GM18508 (cell line): ENCODE measurements at regions not wholly inside any gene's neighbourhood (a gene's known extent, or its start where the extent isn't known, plus 50 kb on each side); places are given as distances from the start of the nearest gene placed in this dataset.
"Not testable (repeated sequence)": the region's sequence is repeated elsewhere in the genome, so short reads cannot be mapped to it uniquely, and the experiment has no call there.

Experiments
- ATAC-seq: cut with Tn5 transposase; IDR thresholded peaks from one replicate; pipeline ENCODE4 v1.9.1; 2021; ENCODE audit warnings: moderate number of reproducible peaks; ENCODE audit not compliant: insufficient read depth, unreplicated experiment

DNA sequence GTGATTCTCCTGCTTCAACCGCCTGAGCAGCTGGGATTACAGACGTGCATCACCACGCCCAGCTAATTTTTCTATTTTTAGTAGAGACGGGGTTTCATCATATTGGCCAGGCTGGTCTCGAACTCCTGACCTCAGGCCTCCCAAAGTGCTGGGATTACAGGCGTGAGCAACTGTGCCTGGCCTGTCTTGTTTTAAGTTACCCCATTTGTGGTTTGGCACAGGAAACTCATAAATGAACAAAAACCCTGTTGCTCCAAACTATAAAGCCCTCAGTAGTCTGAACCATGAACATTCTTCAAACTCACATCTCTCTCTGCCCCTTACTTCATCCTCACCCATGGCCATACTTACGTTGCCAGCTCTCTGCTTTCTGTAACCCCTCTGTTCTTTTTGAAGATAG is 61.7 kb downstream of the RHOU start:
- not testable (repeated sequence) for ATAC-seq

DNA sequence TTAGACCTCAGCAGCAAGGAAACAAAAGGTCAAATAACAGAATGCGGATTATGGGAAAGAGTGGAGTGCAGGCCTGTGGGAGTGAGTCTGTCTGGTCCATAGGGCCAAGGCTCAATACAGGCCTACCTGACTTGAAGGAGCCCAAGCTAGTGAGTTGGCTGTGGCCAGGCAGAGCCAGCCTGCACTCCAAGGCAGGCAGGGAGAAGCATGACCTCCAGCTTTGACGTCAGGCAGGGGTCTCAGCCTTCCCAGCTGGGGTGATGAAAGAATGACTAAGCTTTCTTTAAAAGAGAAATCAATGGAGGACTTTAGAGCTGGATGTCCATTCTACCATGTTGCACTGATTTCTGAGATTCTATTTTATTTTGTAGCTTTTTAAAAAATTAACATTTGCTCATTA is 62.8 kb downstream of the RHOU start:
- no peak for ATAC-seq

DNA sequence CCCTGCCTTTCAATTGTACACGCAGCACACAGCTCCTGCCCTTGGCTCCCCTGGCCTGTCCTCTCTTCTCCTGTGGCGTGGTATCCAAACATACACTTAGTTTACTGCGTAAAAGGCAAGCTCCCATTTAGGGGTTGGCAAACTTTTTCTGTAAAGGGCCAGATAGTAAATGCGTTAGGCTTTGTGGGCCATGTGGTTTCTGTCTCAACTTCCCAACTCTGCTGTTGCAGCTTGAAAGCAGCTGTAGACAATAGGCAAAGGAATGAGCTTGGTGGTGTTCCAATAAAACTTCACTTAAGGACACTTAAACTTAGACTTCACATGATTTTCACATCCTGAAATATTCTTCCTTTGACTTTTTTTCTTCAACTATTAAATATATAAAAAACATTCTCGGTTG is 63.3 kb downstream of the RHOU start:
- no peak for ATAC-seq

DNA sequence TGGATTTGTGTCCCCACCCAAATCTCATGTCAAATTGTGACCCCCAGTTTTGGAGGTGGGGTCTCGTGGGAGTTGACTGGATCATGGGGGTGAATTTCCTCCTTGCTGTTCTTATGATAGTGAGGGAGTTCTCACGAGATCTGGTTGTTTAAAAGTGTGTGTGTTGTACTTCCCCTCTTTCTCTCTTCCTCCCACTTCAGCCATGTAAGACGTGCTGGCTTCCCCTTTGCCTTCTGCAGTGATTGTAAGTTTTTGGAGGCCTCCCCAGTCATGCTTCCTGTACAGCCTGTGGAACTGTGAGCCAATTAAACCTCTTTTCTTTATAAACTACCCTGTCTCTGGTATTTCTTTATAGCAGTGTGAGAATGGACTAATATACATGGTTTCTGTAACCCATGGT is 64.6 kb downstream of the RHOU start:
- ATAC-seq: no peak

DNA sequence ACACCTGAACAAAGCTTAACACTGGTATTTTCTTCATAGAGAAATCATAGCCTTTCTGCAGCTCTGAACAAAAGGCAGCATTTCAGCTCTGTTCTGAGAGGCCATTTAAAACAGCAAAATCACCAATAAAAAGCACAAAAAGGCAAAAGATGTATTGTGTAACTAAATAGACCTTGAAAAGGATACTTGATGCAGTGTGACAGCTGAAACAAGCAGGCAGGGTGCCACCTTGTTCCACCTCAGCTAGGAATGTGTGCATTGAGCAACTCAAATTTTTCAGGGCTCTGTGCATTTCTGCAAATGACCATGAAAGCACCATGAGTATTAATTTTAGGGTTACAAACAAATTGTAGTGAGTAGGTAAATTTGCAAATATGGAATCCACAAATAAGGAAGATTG is 65.8 kb downstream of the RHOU start:
- ATAC-seq: no peak

DNA sequence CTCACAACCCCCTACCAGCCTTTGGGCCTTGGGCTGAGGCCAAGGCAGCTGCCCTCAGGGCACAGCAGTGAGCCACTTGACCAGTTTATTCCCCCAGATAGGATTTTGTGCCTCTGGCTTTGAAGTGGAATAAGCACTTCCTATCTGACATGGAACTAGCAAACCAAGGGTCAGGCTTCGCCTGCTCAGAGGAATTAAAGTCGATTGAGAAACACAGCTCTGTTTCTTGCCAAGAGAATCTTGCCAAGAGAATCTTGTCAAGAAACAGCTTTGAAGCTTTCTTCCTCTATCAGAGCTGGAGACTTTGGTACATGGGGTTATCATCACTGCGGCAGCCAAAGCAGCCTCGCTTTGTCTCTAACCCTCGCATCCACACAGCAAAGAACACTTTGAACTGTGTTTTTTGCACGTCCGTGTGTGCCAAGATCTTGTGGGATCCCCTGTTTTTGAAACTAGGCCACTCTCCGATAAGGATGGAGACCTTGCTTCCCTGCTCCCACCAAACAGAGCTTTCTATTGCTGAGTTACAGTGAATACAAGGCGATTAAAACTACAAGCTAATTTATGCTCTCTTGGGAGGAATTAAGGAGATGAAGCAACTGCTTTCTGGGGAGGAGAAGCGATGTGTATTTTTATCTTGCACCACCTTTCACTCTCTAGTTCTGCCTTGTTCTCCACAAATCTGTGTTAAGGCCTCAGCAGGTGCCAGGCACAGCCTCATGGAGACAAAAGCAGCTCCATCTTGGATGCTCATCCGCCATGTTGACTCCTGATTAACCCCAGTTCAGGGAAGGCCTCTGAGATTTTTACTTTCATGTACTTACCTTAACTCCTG is 67.3 kb downstream of the RHOU start:
- ATAC-seq: no peak

DNA sequence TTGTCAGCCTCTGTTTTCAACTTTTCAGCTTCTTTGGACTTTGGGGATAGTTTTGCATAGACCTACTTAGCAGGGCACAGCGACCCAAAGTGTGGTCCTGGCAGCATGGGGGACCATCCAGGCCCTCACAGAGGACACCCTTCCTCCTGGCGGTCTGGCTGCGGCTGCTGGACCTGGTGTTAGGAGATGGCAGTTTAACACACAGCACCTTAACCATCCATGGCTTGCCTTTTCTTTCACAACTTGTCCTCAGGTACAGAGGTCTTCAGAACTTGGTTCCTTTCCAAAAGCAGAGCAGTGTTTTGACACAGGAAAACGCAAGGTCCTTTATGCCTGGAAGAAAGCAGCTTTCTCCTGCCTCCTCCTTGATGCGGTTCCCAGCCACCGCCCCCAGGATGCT is 68.1 kb downstream of the RHOU start:
- no peak for ATAC-seq

DNA sequence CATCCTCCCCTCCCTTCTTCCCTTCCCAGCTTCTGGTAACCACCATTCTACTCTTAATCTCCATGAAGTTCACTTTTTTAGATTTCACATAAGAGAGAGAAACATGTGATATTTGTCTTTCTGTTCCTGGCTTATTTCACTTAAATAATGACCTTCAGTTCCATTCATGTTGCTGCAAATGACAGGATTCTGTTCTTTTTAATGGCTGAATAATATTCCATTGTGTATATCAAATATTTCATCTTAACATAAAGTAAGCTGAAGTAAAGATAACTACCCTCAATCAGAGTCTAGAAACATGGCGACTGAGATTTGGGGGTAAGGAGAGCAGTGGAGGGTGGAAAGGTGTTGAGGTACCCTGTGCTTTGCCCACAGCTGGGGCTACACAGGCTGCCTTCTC is 68.9 kb downstream of the RHOU start:
- no peak for ATAC-seq

DNA sequence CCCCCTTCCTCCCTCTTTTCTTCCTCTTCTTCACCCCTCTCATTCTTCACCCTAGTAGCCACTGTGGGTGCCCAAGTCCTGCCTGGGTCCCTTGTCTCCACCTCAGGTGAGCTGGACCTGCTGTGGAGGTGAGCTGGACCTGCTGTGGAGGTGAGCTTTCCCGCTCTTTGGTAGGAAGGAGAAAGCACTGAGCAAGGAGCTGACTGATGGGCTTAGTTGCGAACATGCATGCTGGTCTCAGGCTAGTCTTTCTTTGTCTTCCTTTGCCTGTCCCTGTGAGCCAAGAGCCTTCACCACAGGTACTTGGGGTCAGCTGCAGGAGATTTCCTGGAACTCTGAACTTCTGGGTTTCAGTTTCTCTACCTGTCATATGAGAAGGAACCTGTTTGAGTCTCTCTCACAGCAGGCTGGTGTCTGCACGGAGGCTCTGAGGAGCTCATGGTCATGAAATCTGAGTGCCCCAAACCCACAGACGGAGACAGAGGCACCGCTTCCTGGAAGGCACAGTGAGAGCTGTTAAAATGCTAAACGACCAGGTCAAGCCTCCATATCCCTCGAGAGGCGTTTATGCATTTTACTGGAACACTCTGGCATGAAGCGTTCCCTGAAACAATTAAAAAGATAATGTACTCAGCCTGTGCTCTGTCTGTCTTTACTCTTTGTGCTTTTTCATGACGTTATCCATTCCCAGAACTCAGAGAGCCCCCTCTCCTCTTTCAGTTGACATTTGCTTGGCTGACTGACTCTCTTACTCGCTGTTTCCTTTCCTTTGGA is 69.5 kb downstream of the RHOU start:
- ATAC-seq: no peak

DNA sequence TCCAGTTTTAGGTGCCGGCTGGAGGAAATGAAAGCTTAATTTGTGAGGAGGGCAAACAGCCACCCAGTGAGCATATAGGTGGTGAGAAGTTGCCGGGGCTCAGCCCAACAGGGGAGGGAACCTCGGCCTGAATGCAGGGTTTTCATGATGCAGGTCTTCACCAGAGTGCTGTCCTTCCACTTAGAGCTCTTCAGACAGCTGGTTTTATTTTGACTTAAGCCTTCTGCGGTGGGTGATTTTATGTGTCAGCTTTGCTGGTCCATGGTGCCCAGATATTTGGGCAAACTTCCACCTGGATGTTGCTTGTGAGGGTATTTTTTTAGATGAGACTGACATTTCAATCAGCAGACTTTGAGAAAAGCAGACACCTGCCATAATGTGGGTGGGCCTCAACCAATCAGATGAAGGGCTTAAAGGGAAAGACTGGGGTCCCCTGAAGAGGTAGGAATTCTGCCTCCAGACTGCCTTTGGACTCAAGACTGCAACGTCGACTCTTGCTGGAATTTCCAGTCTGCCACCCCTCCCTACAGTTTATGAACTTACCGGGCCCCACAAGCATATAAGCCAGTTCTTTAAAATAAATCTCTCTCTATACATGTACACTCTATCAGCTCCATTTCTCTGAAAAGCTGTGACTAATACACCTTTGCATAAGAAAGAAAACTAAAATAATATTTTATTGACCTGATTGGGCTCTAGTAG is 72.8 kb downstream of the RHOU start:
- ATAC-seq: no peak

DNA sequence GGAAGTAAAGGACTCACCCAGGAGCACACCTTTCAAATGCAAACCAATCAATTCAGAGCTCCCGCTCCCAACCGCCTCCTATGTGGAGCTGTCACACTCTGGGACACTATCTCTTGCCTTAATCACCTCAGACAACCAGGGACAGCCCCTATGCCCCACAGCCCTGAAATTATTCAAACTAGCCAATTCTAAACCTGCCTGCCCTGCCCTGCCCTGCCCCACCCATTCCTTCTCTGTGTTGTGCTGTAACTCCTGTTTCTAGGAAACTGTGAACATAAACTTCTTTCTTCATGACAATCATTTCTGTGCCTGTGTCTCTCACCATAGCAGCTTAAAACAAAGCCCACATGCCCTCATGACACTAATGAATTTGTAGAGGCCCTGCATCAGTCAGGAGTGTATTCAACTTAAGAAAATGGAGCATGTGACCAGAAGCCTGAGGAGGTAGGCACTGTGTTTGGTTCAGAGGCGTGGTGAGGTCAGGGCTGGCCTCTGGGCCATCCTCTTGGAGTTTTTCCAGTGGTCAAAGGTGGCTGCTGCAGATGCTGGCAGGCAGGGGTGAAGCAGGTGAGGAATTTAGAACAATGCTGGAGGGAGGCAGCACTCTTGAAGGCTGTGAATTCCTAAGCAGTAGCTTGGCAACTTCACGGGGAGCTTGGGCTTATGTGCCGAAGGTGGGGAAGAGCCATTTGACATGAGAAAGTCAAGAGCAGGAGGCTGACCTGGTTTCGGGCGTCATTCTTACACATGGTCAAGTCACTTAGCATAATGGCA is 74.5 kb downstream of the RHOU start:
- no peak for ATAC-seq

DNA sequence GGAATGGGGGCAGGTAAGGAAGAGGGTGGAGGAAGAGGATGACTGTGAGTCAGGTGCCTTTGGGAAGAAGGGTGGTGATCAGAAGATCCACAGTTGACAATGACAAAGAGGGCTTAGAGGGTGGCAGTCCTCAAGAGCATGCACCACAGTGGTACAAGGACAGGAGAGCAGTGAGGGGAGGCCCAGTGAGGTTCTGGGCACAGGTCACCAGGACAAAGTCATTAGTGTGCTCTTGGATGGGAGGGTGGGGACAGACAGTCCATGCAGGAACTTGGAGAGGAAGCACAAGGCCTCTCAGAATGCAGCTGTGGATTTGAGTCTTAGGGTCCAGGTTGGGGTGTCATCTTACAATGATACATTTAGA is 75.1 kb downstream of the RHOU start:
- ATAC-seq: no peak

DNA sequence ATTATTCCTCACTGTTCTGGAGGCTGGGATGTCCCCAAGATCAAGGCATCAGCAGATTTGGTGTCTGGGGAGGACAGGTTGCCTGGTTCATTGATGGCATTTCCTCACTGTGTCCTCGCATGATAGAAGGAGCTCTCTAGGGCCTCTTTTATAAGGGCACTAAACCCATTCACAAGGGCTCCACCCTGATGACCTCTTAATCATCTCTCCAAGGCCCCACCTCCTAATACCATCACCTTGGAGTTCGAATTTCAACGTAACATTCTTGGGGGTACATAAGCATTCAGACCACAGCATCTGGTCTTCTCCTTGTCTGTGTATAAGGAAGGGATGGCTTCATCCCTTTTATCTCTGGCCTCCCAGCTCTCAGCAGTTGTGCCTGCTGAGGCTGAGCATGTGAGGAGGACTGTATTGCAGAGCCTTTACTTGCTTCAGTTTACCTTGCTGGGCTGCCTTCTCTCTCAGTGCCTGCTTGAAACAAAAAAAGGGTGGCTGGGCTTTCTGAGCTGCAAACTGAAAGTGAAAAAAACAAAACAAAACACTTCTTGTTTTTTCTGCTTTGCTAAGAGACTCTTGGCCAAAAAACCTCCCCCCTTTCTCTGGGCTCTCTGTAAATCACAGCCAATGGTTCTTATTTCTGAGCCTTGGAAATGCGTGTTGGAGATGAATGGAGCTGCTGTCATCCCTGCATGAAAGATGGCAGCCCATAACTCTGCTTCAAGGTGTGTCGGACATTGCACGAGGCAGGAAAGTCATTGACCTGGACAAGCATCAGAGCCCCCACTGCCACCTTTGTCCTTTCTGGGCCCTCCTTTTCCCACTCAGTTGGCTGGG is 75.8 kb downstream of the RHOU start:
- ATAC-seq: no peak

DNA sequence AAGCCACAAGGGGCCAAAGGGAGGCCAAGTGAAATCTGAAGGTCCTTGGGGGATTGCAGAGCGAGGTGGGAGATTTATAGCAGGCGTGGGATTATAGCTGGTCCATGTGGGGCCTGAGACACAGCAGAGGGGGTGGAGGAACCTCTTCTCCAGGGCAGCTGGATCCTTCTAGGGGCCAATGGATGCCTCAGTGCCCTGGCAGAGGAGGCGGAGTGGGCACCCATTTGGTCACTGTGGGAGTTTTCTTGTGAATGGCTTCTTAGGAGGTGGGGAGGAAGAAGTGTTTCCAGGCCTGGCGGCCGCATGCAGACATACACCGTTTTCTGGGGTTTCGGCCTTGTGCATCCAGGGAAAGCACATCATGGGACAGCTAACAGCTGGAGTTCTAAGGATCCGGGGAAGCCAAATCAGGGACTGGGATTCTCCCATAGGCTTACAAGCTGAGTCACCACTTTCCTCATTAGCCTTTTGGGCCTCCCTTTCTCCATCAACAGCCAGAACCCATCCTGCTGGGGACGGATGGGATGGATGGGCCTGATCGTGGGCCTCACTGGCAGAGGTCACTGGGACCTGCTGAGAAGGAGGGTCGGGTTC is 76.5 kb downstream of the RHOU start:
- no peak for ATAC-seq

DNA sequence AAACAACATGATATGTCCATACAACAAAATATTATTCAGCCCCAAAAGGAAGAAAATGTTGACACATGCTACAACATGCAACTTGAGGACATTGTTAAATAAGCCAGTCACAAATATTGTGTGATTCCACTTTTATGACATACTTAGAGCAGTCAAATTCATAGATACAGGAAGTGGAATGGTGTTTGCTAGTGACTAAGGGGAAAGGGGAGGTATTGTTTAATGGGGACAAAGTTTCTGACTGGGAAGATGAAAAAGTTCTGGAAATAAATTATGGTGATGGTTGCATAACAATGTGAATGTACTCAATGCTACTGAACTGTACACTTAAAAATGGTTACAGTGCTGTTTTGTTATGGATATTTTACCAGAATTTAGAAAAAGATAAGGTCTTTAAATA is 77.7 kb downstream of the RHOU start:
- no peak for ATAC-seq

DNA sequence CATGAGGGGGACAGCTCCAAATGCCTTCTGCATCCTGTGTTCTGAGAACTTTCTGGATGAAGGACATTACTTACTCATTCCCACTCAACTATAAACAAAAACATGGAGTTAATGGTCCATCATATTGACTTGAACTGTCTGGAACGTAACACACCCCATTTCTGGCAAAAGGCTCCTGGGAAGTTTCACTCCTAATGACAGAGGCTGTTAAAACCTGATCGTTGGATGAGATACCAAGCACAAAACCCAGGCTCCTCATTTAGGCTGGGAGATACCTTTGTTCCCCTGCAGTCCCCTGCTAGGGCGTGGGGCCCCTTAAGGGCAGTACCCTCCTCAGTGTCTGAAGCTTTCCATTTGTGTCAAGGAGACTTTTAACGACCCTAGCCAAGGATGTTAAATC is 78.9 kb downstream of the RHOU start:
- no peak for ATAC-seq

DNA sequence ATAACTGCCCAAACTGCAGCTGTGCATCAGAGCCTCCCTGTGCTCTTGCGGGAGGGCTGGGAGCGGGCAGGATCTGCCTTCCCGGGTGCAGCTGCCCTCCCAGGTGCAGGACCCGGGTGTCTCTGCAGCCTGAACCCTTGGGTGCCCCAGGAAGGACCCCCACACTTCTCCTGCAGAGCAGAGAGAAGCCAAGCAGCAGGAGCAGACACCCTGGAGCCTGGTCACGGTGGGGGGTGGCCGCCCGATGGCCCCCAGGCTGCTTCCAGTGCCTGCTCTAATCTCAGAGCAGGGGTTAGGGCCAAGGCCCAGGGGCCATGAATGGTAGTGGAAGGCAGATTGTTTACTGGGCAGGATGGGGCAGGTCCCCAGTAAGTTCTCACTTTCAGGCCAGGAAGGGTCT is 83.0 kb downstream of the RHOU start:
- ATAC-seq: no peak

DNA sequence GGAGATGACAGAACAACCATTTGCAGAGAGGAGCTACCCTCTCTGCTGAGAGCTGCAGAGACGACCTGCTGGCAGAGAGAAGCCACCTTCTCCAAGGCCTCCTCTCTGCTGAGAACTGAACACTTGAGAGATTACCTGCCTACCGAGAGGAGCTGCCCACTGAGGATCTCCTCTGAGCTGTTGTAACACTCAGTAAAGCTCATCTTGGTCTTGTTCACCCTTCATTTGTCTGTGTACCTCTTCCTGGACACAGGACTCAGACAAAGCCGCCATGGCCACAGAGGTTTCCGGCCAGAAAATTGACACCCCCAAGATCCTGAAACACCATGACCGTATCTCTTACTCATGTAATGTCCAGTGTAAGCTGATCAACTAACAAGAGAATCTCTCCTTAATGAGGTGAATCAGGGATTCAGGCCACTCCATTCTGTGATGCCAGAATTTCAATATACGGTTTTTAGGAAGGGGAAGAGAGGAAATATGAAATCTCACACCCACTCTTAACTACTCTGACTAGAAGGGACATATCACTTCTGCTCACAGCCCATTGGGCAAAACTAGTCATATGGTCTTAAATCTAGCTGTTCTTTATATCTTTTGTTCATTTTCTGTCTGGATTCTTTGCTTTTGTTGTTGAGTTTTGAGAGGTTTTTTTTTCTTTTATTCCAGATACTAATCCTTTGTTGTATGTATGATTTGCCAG is 83.8 kb downstream of the RHOU start:
- no peak for ATAC-seq

DNA sequence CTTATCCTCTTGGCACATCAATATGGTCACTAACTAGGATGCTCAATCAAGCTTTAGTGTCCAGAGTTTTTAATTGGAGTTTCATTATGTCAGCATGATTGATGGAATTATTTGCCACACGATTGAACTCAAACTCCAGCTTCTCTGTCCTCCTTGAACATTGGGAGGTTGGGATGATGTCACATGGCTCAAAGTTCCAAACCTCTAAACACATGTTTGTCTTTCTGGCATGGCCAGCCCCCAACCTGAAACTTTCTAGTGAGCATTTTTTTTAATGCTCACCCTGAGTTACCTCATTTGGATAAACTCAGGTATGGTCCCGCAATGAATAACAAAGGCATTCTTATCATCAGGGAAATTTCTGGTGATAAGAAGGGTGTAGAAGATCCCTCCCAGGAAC is 86.0 kb downstream of the RHOU start:
- no peak for ATAC-seq
